SK-N-SH (cell line): ENCODE measurements at regions not wholly inside any gene's neighbourhood (a gene's known extent, or its start where the extent isn't known, plus 50 kb on each side); places are given as distances from the start of the nearest gene placed in this dataset.

Experiments used
- CTCF ChIA-PET: fragments of 300-600, 350-600 bp; formaldehyde crosslinking; extraction: SDS; loops from one replicate; lab custom pipeline; 2021; lab: Yijun Ruan, JAX
- POLR2A ChIA-PET: fragments of 350-600 bp; sonication (Branson Sonifier 250); formaldehyde crosslinking; extraction: SDS; loops from one replicate; lab custom pipeline; 2020; ENCODE audit warnings: antibody characterized with exemption, inconsistent platforms; lab: Yijun Ruan, JAX
- DNase-seq: peaks from one replicate; pipeline ENCODE4 v3.0.0; 2012
- H2AFZ ChIP-seq: fragments of 200-600 bp; sonication (generic); 2 replicates; pipeline ENCODE4 v1.8.1; 2016; ENCODE audit warnings: antibody characterized with exemption, mild to moderate bottlenecking, low read depth
- H3F3A ChIP-seq: fragments of 200-600 bp; sonication (generic); replicated peaks from 2 replicates; pipeline ENCODE3; 2016; ENCODE audit warnings: antibody characterized with exemption, mild to moderate bottlenecking; ENCODE audit not compliant: insufficient read depth
- H3K27ac ChIP-seq, 2 experiments: fragments of 200-500 bp in 1 of 2; fragments of 200-600 bp in 1 of 2; sonication (Bioruptor generic) in 1 of 2; sonication (generic), shearing (Covaris generic) in 1 of 2; 2 replicates each; pipeline versions ENCODE4 v1.5.1 to v1.6.1; 2014 to 2016; ENCODE audit warnings: low read depth in 2 of 2, inconsistent platforms in 1 of 2, low read length in 1 of 2, mild to moderate bottlenecking in 1 of 2, mixed read lengths in 1 of 2
- H3K27me3 ChIP-seq: fragments of 200-600 bp; sonication (generic), shearing (Covaris generic); 2 replicates; pipeline ENCODE4 v1.6.1; 2016; ENCODE audit warnings: mixed run types; ENCODE audit not compliant: insufficient read depth
- H3K36me3 ChIP-seq, 2 experiments: fragments of 200-500 bp in 1 of 2; fragments of 200-600 bp in 1 of 2; sonication (Bioruptor generic) in 1 of 2; sonication (generic) in 1 of 2; replicated peaks in 1 of 2; 2 replicates each; pipeline versions ENCODE3 to v1.5.1; 2014 to 2016; ENCODE audit warnings: low read length in 1 of 2, mild to moderate bottlenecking in 1 of 2; ENCODE audit not compliant: insufficient read depth in 2 of 2, control insufficient read depth in 1 of 2
- H3K4me1 ChIP-seq, 2 experiments: fragments of 200-500 bp in 1 of 2; fragments of 200-600 bp in 1 of 2; sonication (Bioruptor generic) in 1 of 2; sonication (generic), shearing (Covaris generic) in 1 of 2; 2 replicates each; pipeline versions ENCODE4 v1.5.1 to v1.6.1; 2014 to 2016; ENCODE audit warnings: low read depth in 1 of 2, low read length in 1 of 2, mixed run types in 1 of 2; ENCODE audit not compliant: insufficient read depth in 2 of 2, control insufficient read depth in 1 of 2
- H3K4me2 ChIP-seq: fragments of 200-600 bp; sonication (generic), shearing (Covaris generic); 2 replicates; pipeline ENCODE4 v1.6.1; 2017; ENCODE audit warnings: mixed run types
- H3K4me3 ChIP-seq, 2 experiments: fragments of 200-500 bp in 1 of 2; fragments of 200-600 bp in 1 of 2; sonication (Bioruptor generic) in 1 of 2; sonication (generic), shearing (Covaris generic) in 1 of 2; 2 replicates each; pipeline versions ENCODE4 v1.5.1 to v1.8.1; 2014 to 2016; ENCODE audit warnings: low read depth in 2 of 2, inconsistent platforms in 1 of 2, low read length in 1 of 2, mild to moderate bottlenecking in 1 of 2, mixed read lengths in 1 of 2, moderate library complexity in 1 of 2
- H3K79me2 ChIP-seq: fragments of 200-600 bp; sonication (generic); 2 replicates; pipeline ENCODE4 v1.8.1; 2017; ENCODE audit warnings: mild to moderate bottlenecking; ENCODE audit not compliant: insufficient read depth
- H3K9ac ChIP-seq: fragments of 200-600 bp; sonication (generic); 2 replicates; pipeline ENCODE4 v1.6.1; 2017; ENCODE audit warnings: mixed run types
- H3K9me2 ChIP-seq: fragments of 200-600 bp; sonication (generic); 2 replicates; pipeline ENCODE4 v1.6.1; 2017; ENCODE audit warnings: mixed run types
- H3K9me3 ChIP-seq: fragments of 200-600 bp; sonication (generic); 2 replicates; pipeline ENCODE4 v1.6.1; 2017; ENCODE audit warnings: mixed run types, mild to moderate bottlenecking, moderate library complexity
- H4K20me1 ChIP-seq: fragments of 200-600 bp; sonication (generic); 2 replicates; pipeline ENCODE4 v1.6.1; 2017; ENCODE audit warnings: mild to moderate bottlenecking, mixed run types; ENCODE audit not compliant: insufficient read depth
- ELF1 ChIP-seq: IDR thresholded peaks from 2 replicates; pipeline ENCODE4 v1.4.0; 2012
- FOSL2 ChIP-seq: IDR thresholded peaks from 2 replicates; pipeline ENCODE4 v1.4.0; 2012; ENCODE audit warnings: low read depth, mild to moderate bottlenecking, moderate library complexity, borderline replicate concordance
- JUND ChIP-seq: IDR thresholded peaks from 2 replicates; pipeline ENCODE4 v1.4.0; 2012
- MEF2A ChIP-seq: IDR thresholded peaks from 2 replicates; pipeline ENCODE4 v1.4.0; 2012; ENCODE audit warnings: low read depth, borderline replicate concordance
- MXI1 ChIP-seq: IDR thresholded peaks from 2 replicates; pipeline ENCODE4 v1.6.1; 2012; ENCODE audit warnings: mild to moderate bottlenecking, low read depth, low read length, improper control_type of control experiment
- NRF1 ChIP-seq: IDR thresholded peaks from 2 replicates; pipeline ENCODE4 v1.6.1; 2012; ENCODE audit warnings: low read depth, mild to moderate bottlenecking, low read length
- RAD21 ChIP-seq: IDR thresholded peaks from 2 replicates; pipeline ENCODE4 v1.6.1; 2012; ENCODE audit warnings: mild to moderate bottlenecking, low read length
- SIN3A ChIP-seq: IDR thresholded peaks from 2 replicates; pipeline ENCODE4 v1.6.1; 2012; ENCODE audit warnings: low read depth, mild to moderate bottlenecking, low read length, moderate library complexity, borderline replicate concordance
- TAF1 ChIP-seq: IDR thresholded peaks from 2 replicates; pipeline ENCODE4 v1.6.1; 2012; ENCODE audit warnings: low read depth, mild to moderate bottlenecking, low read length, moderate library complexity, borderline replicate concordance
- TCF12 ChIP-seq: IDR thresholded peaks from 2 replicates; pipeline ENCODE4 v1.4.0; 2012
- TEAD4 ChIP-seq: IDR thresholded peaks from 2 replicates; pipeline ENCODE4 v1.4.0; 2012; ENCODE audit warnings: mild to moderate bottlenecking, borderline replicate concordance; ENCODE audit not compliant: insufficient read depth
- WGBS: methylation state at CpG from one replicate; pipeline ENCODE4 v1.1.6; 2017; ENCODE audit warnings: low lambda C conversion rate; 5-methylcytosine and 5-hydroxymethylcytosine counted together
- TF ChIP-seq, protein P1 (sequence below): IDR thresholded peaks from 2 replicates; pipeline ENCODE4 v1.4.0; 2012; ENCODE audit warnings: low read depth, borderline replicate concordance
- TF ChIP-seq, protein P2 (sequence below): IDR thresholded peaks from 2 replicates; pipeline ENCODE4 v1.4.0; 2012; ENCODE audit warnings: low read depth, borderline replicate concordance
- TF ChIP-seq, protein P3 (sequence below): fragments of 150-350 bp; IDR thresholded peaks from 2 replicates; pipeline ENCODE4 v1.6.1; 2016; ENCODE audit warnings: mild to moderate bottlenecking, low read depth, low read length
- TF ChIP-seq, protein P4 (sequence below): IDR thresholded peaks from 2 replicates; pipeline ENCODE4; 2012

DNA sequence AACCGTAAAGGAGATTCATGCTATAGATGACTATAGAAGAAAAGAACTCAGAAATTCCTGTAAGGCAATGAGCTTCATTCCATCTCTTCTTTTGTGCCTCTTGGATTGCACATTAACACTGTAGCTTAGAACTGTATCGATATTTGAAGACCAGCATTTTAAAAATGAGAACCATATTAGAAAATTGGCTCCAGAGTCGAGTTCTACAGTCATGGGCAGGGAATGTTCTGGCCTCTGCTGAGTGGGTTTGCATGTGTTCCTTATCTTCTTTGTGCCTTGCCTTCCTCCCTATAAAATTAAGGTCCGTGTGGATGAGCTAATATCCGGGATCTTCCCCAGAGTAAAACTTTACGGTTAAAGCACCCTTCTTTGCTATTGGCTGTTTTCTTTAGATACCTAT lies 77.4 kb upstream of the PLCL2 start:
- no peaks in the 10 kb centered on the region for H3K9me3 ChIP-seq
- H3K36me3 ChIP-seq = no peaks in the 10 kb centered on the region
- H3K4me1 ChIP-seq = no peaks in the 10 kb centered on the region
- no peak overlapping the region for H3K4me3 ChIP-seq
- DNase-seq = no peak
- H3K27me3 ChIP-seq = no peaks in the 10 kb centered on the region
- POLR2A ChIA-PET = no interaction called here
- no peaks in the 10 kb centered on the region for H3K79me2 ChIP-seq
- CTCF ChIA-PET = interaction anchor here (1.0 to 1.5 kb wide), 3 partner anchors 22 to 99 kb away, joined by 3 read pairs; no protein-coding TSS in a partner anchor
- no peak for TF ChIP-seq FOSL2
- TF ChIP-seq TAF1 = no peak
- no peak for TF ChIP-seq MXI1
- TF ChIP-seq MEF2A = no peak
- TF ChIP-seq, protein P1, sequence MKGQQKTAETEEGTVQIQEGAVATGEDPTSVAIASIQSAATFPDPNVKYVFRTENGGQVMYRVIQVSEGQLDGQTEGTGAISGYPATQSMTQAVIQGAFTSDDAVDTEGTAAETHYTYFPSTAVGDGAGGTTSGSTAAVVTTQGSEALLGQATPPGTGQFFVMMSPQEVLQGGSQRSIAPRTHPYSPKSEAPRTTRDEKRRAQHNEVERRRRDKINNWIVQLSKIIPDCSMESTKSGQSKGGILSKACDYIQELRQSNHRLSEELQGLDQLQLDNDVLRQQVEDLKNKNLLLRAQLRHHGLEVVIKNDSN = no peak
- TF ChIP-seq TCF12 = no peak
- TF ChIP-seq, protein P2, sequence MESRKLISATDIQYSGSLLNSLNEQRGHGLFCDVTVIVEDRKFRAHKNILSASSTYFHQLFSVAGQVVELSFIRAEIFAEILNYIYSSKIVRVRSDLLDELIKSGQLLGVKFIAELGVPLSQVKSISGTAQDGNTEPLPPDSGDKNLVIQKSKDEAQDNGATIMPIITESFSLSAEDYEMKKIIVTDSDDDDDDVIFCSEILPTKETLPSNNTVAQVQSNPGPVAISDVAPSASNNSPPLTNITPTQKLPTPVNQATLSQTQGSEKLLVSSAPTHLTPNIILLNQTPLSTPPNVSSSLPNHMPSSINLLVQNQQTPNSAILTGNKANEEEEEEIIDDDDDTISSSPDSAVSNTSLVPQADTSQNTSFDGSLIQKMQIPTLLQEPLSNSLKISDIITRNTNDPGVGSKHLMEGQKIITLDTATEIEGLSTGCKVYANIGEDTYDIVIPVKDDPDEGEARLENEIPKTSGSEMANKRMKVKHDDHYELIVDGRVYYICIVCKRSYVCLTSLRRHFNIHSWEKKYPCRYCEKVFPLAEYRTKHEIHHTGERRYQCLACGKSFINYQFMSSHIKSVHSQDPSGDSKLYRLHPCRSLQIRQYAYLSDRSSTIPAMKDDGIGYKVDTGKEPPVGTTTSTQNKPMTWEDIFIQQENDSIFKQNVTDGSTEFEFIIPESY = no peak
- TF ChIP-seq, protein P3, sequence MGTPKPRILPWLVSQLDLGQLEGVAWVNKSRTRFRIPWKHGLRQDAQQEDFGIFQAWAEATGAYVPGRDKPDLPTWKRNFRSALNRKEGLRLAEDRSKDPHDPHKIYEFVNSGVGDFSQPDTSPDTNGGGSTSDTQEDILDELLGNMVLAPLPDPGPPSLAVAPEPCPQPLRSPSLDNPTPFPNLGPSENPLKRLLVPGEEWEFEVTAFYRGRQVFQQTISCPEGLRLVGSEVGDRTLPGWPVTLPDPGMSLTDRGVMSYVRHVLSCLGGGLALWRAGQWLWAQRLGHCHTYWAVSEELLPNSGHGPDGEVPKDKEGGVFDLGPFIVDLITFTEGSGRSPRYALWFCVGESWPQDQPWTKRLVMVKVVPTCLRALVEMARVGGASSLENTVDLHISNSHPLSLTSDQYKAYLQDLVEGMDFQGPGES = no peak
- no peak for TF ChIP-seq JUND
- no peak for TF ChIP-seq RAD21
- no peak for TF ChIP-seq ELF1
- TF ChIP-seq NRF1 = no peak
- TF ChIP-seq, protein P4, sequence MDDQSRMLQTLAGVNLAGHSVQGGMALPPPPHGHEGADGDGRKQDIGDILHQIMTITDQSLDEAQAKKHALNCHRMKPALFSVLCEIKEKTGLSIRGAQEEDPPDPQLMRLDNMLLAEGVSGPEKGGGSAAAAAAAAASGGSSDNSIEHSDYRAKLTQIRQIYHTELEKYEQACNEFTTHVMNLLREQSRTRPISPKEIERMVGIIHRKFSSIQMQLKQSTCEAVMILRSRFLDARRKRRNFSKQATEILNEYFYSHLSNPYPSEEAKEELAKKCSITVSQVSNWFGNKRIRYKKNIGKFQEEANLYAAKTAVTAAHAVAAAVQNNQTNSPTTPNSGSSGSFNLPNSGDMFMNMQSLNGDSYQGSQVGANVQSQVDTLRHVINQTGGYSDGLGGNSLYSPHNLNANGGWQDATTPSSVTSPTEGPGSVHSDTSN = no peak
- TF ChIP-seq SIN3A = no peak
- no peak for TF ChIP-seq TEAD4
- no peaks in the 10 kb centered on the region for H3K9me2 ChIP-seq
- H4K20me1 ChIP-seq = no peaks in the 10 kb centered on the region
- H3K27ac ChIP-seq = no peak overlapping the region
- no peak overlapping the region for H3K9ac ChIP-seq
- no peaks in the 10 kb centered on the region for H3F3A ChIP-seq
- WGBS = 38% methylated on average over 6 of the region's 6 CpGs
- H3K4me2 ChIP-seq = no peak overlapping the region
- H2AFZ ChIP-seq = no peak overlapping the region
